HepG2 (cell line): ENCODE measurements at regions not wholly inside any gene's neighbourhood (a gene's known extent, or its start where the extent isn't known, plus 50 kb on each side); places are given as distances from the start of the nearest gene placed in this dataset.

Source experiments
- ARNTL ChIP-seq: sonication (generic); formaldehyde crosslinking; IDR thresholded peaks from 2 replicates; pipeline ENCODE4 v1.4.0; 2020; ENCODE audit warnings: mild to moderate bottlenecking, missing genetic modification reagents
- BRD4 ChIP-seq: sonication (generic); formaldehyde crosslinking; IDR thresholded peaks from 2 replicates; pipeline ENCODE4 v1.4.0; 2020; ENCODE audit warnings: missing genetic modification reagents
- ELF3 ChIP-seq: IDR thresholded peaks from 2 replicates; pipeline ENCODE4 v1.6.1; 2016; ENCODE audit warnings: missing genetic modification reagents, missing compliant biosample characterization
- ELF4 ChIP-seq: sonication (generic); formaldehyde crosslinking; IDR thresholded peaks from 2 replicates; pipeline ENCODE4 v1.5.0; 2020; ENCODE audit warnings: missing genetic modification reagents, mild to moderate bottlenecking, moderate library complexity, borderline replicate concordance
- FOXA1 ChIP-seq, 2 experiments: fragments of 450-650 bp in 1 of 2; sonication (generic) in 1 of 2; formaldehyde crosslinking in 1 of 2; IDR thresholded peaks; 2 replicates each; pipeline versions ENCODE4 v1.4.0 to v1.6.1; 2016 to 2020; ENCODE audit warnings: missing genetic modification reagents in 1 of 2
- GLI4 ChIP-seq: sonication (generic); formaldehyde crosslinking; IDR thresholded peaks from 2 replicates; pipeline ENCODE4 v1.5.1; 2020; ENCODE audit warnings: missing genetic modification reagents, mild to moderate bottlenecking, moderate library complexity, borderline replicate concordance
- HMGXB4 ChIP-seq, 2 experiments: sonication (generic) in 1 of 2; formaldehyde crosslinking in 1 of 2; IDR thresholded peaks; 2 replicates each; pipeline versions ENCODE4 v1.4.0 to v1.6.1; 2018 to 2020; ENCODE audit warnings: missing genetic modification reagents in 2 of 2, borderline replicate concordance in 1 of 2, low read depth in 1 of 2, mild to moderate bottlenecking in 1 of 2, missing biosample characterization in 1 of 2
- HNF4A ChIP-seq: sonication (generic); formaldehyde crosslinking; IDR thresholded peaks from 2 replicates; pipeline ENCODE4 v1.4.0; 2020; ENCODE audit warnings: missing genetic modification reagents
- MEIS2 ChIP-seq: sonication (generic); formaldehyde crosslinking; IDR thresholded peaks from 2 replicates; pipeline ENCODE4 v1.9.0; 2021; ENCODE audit warnings: mild to moderate bottlenecking, missing genetic modification reagents
- SAP130 ChIP-seq: IDR thresholded peaks from 2 replicates; pipeline ENCODE4 v1.6.1; 2016; ENCODE audit warnings: low read depth
- ZBTB37 ChIP-seq: sonication (generic); formaldehyde crosslinking; IDR thresholded peaks from 2 replicates; pipeline ENCODE4 v1.4.0; 2020; ENCODE audit warnings: mild to moderate bottlenecking, missing genetic modification reagents
- ZFP91 ChIP-seq: sonication (generic); formaldehyde crosslinking; IDR thresholded peaks from 2 replicates; pipeline ENCODE4 v1.9.0; 2022; ENCODE audit warnings: missing genetic modification reagents, mild to moderate bottlenecking, borderline replicate concordance
- ZNF556 ChIP-seq: sonication (generic); formaldehyde crosslinking; IDR thresholded peaks from 2 replicates; pipeline ENCODE4 v1.4.0; 2020; ENCODE audit warnings: mild to moderate bottlenecking, missing genetic modification reagents, borderline replicate concordance
- ZNF687 ChIP-seq: sonication (generic); formaldehyde crosslinking; IDR thresholded peaks from 2 replicates; pipeline ENCODE4 v1.5.1; 2020; ENCODE audit warnings: mild to moderate bottlenecking, missing genetic modification reagents, moderate library complexity
- ZNF770 ChIP-seq: sonication (generic); formaldehyde crosslinking; IDR thresholded peaks from 2 replicates; pipeline ENCODE4 v1.5.0; 2020; ENCODE audit warnings: mild to moderate bottlenecking, missing genetic modification reagents

- TF ChIP-seq ARNTL (CRISPR knock-in tag) = peak; percentile 23; the same call in 1 of the 2 replicates
- 0 out of 2 replicates have a peak, but pooled peaks have one; percentile 26 for TF ChIP-seq ELF4
- no peak for TF ChIP-seq GLI4 (CRISPR knock-in tag)
- 0 out of 4 replicates have a peak, but pooled peaks of 1 of the 2 experiments have one; percentile 43 for TF ChIP-seq HMGXB4 (CRISPR knock-in tag; IDR thresholded peaks at IDR 0.05; ENCODE audit: borderline replicate concordance in 1 of 2, low read depth in 1 of 2)
- TF ChIP-seq ZNF687 (CRISPR knock-in tag) = peak; percentile 57
- TF ChIP-seq ZBTB37 (CRISPR knock-in tag) = no peak
- TF ChIP-seq ZNF770 (CRISPR knock-in tag) = no peak
- peak; percentile 34; the same call in 1 of the 2 replicates for TF ChIP-seq HNF4A (CRISPR knock-in tag)
- peak; percentile 33; the same call in 1 of the 2 replicates for TF ChIP-seq SAP130 (CRISPR knock-in tag)
- no peak for TF ChIP-seq FOXA1 (IDR thresholded peaks at IDR 0.05)
- TF ChIP-seq FOXA1 (CRISPR knock-in tag; IDR thresholded peaks at IDR 0.05) = peak; percentile 41; the same call in 1 of the 2 replicates
- peak; percentile 19; the same call in 1 of the 2 replicates for TF ChIP-seq ELF3 (CRISPR knock-in tag)
- TF ChIP-seq MEIS2 (CRISPR knock-in tag) = no peak
- TF ChIP-seq ZFP91 (CRISPR knock-in tag) = peak; percentile 44; the same call in 1 of the 2 replicates
- 0 out of 2 replicates have a peak, but pooled peaks have one; percentile 19 for TF ChIP-seq BRD4 (CRISPR knock-in tag)
- TF ChIP-seq ZNF556 = peak; percentile 50; the same call in 1 of the 2 replicates
These were observed 918.0 kb downstream of the AACS start (continued) for GRCh38 chr12:125983094-125983783.
